Activated T-helper 2 cell treated with anti-CD3 and anti-CD28 coated beads, Interferon-gamma antibody, Interleukin-2, Interleukin-4, amounts not matched to agents 10 μg/mL and 5 μg/mL and 100 μg/mL, durations not matched to agents 14 hours and 24 hours and 36 hours (primary cell): ENCODE measurements at regions not wholly inside any gene's neighbourhood (a gene's known extent, or its start where the extent isn't known, plus 50 kb on each side); places are given as distances from the start of the nearest gene placed in this dataset.

Source experiments
- DNase-seq: peaks from one replicate; pipeline ENCODE4 v3.0.0; 2021; ENCODE audit warnings: low spot score
- H3K27ac Mint-ChIP-seq: one replicate; pipeline ENCODE4 v1.8.0; 2021; ENCODE audit warnings: mixed read lengths
- H3K27me3 Mint-ChIP-seq: one replicate; pipeline ENCODE4 v1.8.0; 2021; ENCODE audit warnings: low read depth, mixed read lengths
- H3K36me3 Mint-ChIP-seq: one replicate; pipeline ENCODE4 v1.8.0; 2021; ENCODE audit warnings: low read depth, mixed read lengths
- H3K4me1 Mint-ChIP-seq: one replicate; pipeline ENCODE4 v1.8.0; 2021; ENCODE audit warnings: low read depth, mixed read lengths
- H3K4me3 Mint-ChIP-seq: one replicate; pipeline ENCODE4 v1.8.0; 2021; ENCODE audit warnings: low read depth, mild to moderate bottlenecking, moderate library complexity, mixed read lengths
- H3K9me3 Mint-ChIP-seq: one replicate; pipeline ENCODE4 v1.8.0; 2021; ENCODE audit warnings: mixed read lengths
- intact Hi-C: fragments of 100-400 bp; cut with micrococcal nuclease; formaldehyde crosslinking; loops from one replicate; pipeline ENCODE4 v1.15.1; 2023

DNA sequence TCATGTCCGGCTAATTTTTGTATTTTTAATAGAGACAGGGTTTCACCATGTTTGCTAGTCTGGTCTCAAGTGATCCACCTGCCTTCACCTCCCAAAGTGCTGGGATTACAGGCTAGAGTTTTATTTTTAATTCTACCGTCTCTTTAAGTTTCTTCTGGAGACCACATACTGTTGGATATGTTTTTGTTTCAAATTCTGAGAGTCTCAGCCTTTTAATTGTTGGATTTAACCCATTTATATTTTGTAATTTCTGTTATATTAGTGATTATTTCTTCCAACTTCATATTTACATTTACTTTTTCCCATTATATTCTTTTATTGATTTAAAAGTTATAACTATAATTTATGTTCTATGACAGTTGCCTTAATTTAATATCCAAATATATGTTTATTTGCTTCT lies 139.4 kb downstream of the BMS1 start:
- no peak for DNase-seq
- H3K9me3 Mint-ChIP-seq = peaks cover 1% of the 10 kb centered on the region
- no peak overlapping the region for H3K27ac Mint-ChIP-seq
- peaks cover 4% of the 10 kb centered on the region for H3K27me3 Mint-ChIP-seq
- H3K36me3 Mint-ChIP-seq = no peaks in the 10 kb centered on the region
- no peaks in the 10 kb centered on the region for H3K4me1 Mint-ChIP-seq
- intact Hi-C loops = no loop called here
- H3K4me3 Mint-ChIP-seq = no peak overlapping the region

- Mint-ChIP-seq H3K27me3 (peaks cover 4% of the 10 kb centered on the region), H3K4me1 (no peaks in the 10 kb centered on the region), H3K9me3 (no peaks in the 10 kb centered on the region), H3K4me3 (no peak overlapping the region), H3K27ac (no peak overlapping the region), H3K36me3 (no peaks in the 10 kb centered on the region)
- no peak for DNase-seq
- intact Hi-C loops = no loop called here
Measured at GRCh38 chr10:42924484-42924883, 141.9 kb downstream of the BMS1 start.

- H3K4me3 Mint-ChIP-seq = no peak overlapping the region
- peaks cover 5% of the 10 kb centered on the region for H3K27me3 Mint-ChIP-seq
- no peaks in the 10 kb centered on the region for H3K9me3 Mint-ChIP-seq
- H3K4me1 Mint-ChIP-seq = no peaks in the 10 kb centered on the region
- no peak overlapping the region for H3K27ac Mint-ChIP-seq
- intact Hi-C loops = no loop called here
- no peaks in the 10 kb centered on the region for H3K36me3 Mint-ChIP-seq
- DNase-seq = no peak
Measured at GRCh38 chr10:42926843-42927242, 144.2 kb downstream of the BMS1 start.

GRCh38 chr10:42928064-42928463 lies 145.5 kb downstream of the BMS1 start:
- Mint-ChIP-seq H3K4me3 (no peak overlapping the region), H3K36me3 (no peaks in the 10 kb centered on the region), H3K27ac (no peak overlapping the region), H3K27me3 (peaks cover 11% of the 10 kb centered on the region), H3K9me3 (no peaks in the 10 kb centered on the region), H3K4me1 (peaks cover 2% of the 10 kb centered on the region)
- DNase-seq = no peak
- intact Hi-C loops = no loop called here

- Mint-ChIP-seq H3K4me1 (peaks cover 3% of the 10 kb centered on the region), H3K4me3 (no peak overlapping the region), H3K36me3 (no peaks in the 10 kb centered on the region), H3K27me3 (peaks cover 22% of the 10 kb centered on the region), H3K27ac (no peak overlapping the region), H3K9me3 (no peaks in the 10 kb centered on the region)
- DNase-seq = no peak
- intact Hi-C loops = no loop called here
Measured at GRCh38 chr10:42929236-42929635, 146.6 kb downstream of the BMS1 start.

- no peak for DNase-seq
- Mint-ChIP-seq H3K4me1 (peaks cover 3% of the 10 kb centered on the region), H3K36me3 (no peaks in the 10 kb centered on the region), H3K27ac (no peak overlapping the region), H3K27me3 (peaks cover 28% of the 10 kb centered on the region), H3K9me3 (no peaks in the 10 kb centered on the region), H3K4me3 (no peak overlapping the region)
- intact Hi-C loops = no loop called here
Measured at GRCh38 chr10:42929993-42930392, 146.9 kb upstream of the RET start.

- Mint-ChIP-seq H3K36me3 (no peaks in the 10 kb centered on the region), H3K4me1 (peaks cover 3% of the 10 kb centered on the region), H3K27me3 (peaks cover 32% of the 10 kb centered on the region), H3K27ac (no peak overlapping the region), H3K9me3 (no peaks in the 10 kb centered on the region), H3K4me3 (no peak overlapping the region)
- DNase-seq = no peak
- intact Hi-C loops = no loop called here
Measured at GRCh38 chr10:42930516-42931192, 146.2 kb upstream of the RET start.

DNA sequence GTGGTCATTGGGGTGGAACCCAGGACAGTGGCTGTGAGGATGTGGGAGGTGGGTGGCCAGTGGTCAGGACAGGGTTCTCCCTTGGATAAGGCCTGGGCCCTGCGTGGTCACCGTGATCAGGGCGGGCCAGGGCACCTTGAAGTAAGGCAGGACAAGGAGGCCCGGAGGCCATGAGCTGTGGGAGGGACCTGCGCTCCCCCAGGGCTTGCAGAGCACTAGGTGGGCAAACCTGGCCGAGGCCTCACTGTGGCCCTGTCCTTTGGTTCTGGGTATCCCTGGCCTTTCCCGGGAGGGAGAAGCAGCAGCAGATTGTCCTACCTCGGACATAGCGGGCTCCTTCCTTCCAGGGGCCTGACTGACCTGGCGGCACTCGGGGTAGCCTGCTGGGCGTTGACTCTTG lies 144.8 kb upstream of the RET start:
- no peak overlapping the region for H3K27ac Mint-ChIP-seq
- H3K4me1 Mint-ChIP-seq = peaks cover 3% of the 10 kb centered on the region
- intact Hi-C loops = no loop called here
- no peak for DNase-seq
- H3K9me3 Mint-ChIP-seq = no peaks in the 10 kb centered on the region
- no peaks in the 10 kb centered on the region for H3K36me3 Mint-ChIP-seq
- no peak overlapping the region for H3K4me3 Mint-ChIP-seq
- H3K27me3 Mint-ChIP-seq = peaks cover 32% of the 10 kb centered on the region

DNA sequence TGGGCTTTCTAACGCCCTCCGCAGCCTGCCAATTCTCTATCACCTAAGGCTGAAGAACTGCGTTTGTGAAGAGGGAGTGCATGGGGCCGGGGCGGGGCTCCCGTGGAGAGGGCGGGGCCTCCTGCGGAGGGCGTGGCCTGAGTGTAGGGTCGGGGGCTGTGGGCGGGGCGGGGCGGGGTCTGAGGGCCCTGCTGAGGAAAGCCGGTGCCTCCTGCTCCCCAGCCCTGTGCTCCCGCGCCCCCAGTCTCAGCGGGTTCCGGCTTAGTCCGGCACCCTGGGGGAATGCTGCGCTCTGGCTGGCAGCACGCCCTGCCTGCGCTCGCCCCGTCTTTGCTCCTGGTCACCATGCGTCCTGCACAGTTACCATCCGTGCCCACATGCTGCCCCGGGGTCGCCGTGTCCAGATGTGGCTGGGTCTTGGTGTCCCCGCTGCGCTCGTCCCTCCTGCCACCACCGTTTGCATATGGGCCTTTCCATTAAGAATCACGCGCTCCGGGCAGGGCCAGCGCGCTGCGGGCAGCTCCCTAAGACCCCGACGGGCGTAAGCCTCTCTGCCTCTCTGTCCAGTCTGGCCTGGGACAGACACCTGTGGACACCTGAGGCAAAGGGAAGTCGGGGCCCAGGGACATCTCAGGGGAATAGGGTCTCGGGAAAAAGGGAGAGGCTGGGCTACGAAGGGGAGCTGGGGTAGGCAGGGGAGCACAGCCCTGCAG lies 144.0 kb upstream of the RET start:
- no peak for DNase-seq

DNA sequence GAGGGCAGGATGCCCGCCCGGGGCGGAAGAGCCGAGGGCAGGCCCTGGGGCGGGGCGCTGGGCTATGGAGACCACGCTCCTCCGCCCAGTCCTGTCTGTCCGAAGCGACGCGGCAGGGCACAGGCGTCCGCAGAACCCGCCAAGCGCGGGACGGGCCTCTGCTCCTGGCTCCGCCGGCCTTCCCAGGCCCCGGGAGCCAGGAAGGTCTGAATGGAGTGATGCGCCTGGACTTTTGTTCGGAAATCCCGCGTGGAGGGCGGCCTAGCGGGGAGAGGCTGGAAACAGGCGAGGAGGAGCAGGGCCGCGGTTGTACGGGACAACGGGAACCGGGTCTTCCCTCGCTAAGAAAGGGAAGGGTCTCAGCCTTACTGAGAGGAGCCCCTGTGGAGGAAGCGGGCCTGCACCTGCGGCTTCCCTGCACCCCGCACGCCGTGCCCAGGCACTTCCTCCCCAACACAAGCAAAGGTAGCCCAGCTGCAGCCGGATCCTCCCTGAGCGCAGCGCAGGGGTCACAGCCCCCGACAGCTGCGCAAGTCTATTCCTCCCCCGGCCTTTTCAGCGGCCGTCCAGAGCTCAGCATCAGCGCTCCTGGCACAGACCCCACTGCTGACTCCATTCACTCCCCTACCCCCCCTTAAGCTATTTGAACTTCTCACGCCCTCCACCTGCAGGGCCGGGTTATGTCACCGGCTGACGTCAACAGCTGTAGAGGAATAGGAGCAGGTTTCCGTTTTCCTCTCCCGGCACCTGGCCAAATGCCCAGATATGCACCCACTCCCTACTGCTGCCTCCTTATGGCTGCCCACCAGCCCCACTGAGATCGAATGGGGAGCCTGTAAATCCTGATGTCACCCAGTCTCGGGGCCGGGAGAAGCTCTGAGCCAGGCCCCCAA lies 143.2 kb upstream of the RET start:
- Mint-ChIP-seq H3K4me3 (no peak overlapping the region), H3K27ac (no peak overlapping the region), H3K9me3 (no peaks in the 10 kb centered on the region), H3K27me3 (peaks cover 32% of the 10 kb centered on the region), H3K4me1 (peaks cover 3% of the 10 kb centered on the region), H3K36me3 (no peaks in the 10 kb centered on the region)
- no peak for DNase-seq
- intact Hi-C loops = no loop called here

More for the DNA sequence above, 144.0 kb upstream of the RET start:
- Mint-ChIP-seq H3K4me1 (peaks cover 3% of the 10 kb centered on the region), H3K27me3 (peaks cover 32% of the 10 kb centered on the region), H3K27ac (no peak overlapping the region), H3K4me3 (no peak overlapping the region), H3K9me3 (no peaks in the 10 kb centered on the region), H3K36me3 (no peaks in the 10 kb centered on the region)
- intact Hi-C loops = no loop called here

GRCh38 chr10:42934351-42934811 lies 142.5 kb upstream of the RET start:
- Mint-ChIP-seq H3K27ac (no peak overlapping the region), H3K4me3 (no peak overlapping the region), H3K36me3 (no peaks in the 10 kb centered on the region), H3K27me3 (peaks cover 32% of the 10 kb centered on the region), H3K9me3 (no peaks in the 10 kb centered on the region), H3K4me1 (peaks cover 3% of the 10 kb centered on the region)
- intact Hi-C loops = no loop called here
- DNase-seq = no peak

DNA sequence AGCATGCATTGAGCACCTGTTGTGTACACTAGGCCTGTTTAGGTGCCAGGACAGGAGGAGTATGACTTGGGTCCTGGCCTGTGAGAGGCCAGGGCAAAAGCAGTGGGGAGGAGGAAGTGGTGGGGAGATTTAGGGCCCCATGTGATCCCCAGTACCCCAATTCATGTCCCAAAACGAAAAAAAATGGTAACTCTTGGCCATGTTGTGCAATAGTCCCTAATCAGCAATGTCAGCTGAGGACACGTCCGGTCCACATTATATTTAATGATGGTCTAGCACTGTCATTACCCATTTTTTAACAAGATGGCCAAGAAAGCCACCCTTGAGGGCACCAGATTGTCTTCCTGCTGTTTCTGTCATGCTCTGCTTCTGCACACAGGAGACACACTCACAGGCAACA lies 142.0 kb upstream of the RET start:
- H3K27me3 Mint-ChIP-seq = peaks cover 32% of the 10 kb centered on the region
- H3K4me3 Mint-ChIP-seq = no peak overlapping the region
- intact Hi-C loops = no loop called here
- no peak for DNase-seq
- H3K27ac Mint-ChIP-seq = no peak overlapping the region
- peaks cover 3% of the 10 kb centered on the region for H3K4me1 Mint-ChIP-seq
- H3K36me3 Mint-ChIP-seq = no peaks in the 10 kb centered on the region
- H3K9me3 Mint-ChIP-seq = no peaks in the 10 kb centered on the region

DNA sequence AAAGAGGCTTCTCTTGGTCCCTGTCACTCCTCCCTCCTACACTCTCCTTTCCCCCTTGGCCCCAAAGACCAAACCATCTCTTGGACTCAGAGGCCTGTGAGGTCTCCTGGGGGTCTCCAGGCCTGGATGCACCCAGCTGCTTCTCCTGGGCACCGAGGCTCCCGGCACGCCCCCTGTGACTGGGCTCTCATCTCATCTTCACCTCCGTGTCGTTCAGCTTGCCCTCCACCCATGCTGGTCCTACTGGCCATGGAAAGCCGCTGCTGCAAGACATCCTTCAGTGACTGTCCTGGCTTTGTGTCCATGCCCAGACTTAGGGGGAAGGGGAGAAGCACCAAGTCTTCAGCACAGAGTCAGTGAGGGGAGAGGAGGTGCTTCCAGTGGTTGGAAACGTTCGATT lies 141.4 kb upstream of the RET start:
- intact Hi-C loops = no loop called here
- no peak overlapping the region for H3K4me3 Mint-ChIP-seq
- DNase-seq = no peak
- peaks cover 3% of the 10 kb centered on the region for H3K4me1 Mint-ChIP-seq
- H3K27ac Mint-ChIP-seq = no peak overlapping the region
- no peaks in the 10 kb centered on the region for H3K36me3 Mint-ChIP-seq
- H3K9me3 Mint-ChIP-seq = no peaks in the 10 kb centered on the region
- H3K27me3 Mint-ChIP-seq = peaks cover 32% of the 10 kb centered on the region
